ENCODE measurements at regions not wholly inside any gene's neighbourhood (a gene's known extent, or its start where the extent isn't known, plus 50 kb on each side); places are given as distances from the start of the nearest gene placed in this dataset.

- TF ChIP-seq E2F4 (CRISPR knock-in tag; IDR thresholded peaks at IDR 0.05; ENCODE audit: borderline replicate concordance, low read depth) (no peak), TCF7 (CRISPR knock-in tag; IDR thresholded peaks at IDR 0.05; ENCODE audit: low read depth) (no peak), AFF4 (CRISPR knock-in tag; IDR thresholded peaks at IDR 0.05; ENCODE audit: borderline replicate concordance) (no peak)
These were observed 125.5 kb downstream of the ADAMTS1 start (continued) for GRCh38 chr21:26719750-26720149.

GRCh38 chr21:26717146-26717739, 128.0 kb downstream of the ADAMTS1 start:
- Mint-ChIP-seq H3K36me3 (no peaks in the 10 kb centered on the region), H3K27me3 (ENCODE audit: low read depth) (peaks cover 3% of the 10 kb centered on the region; the same call in 1 of the 2 replicates), H3K27ac (no peak overlapping the region), H3K4me3 (no peak overlapping the region), H3K4me1 (peaks cover 9% of the 10 kb centered on the region), H3K9me3 (no peaks in the 10 kb centered on the region)
- TF ChIP-seq CTCF (IDR thresholded peaks at IDR 0.05) (peak; percentile 69), ZNF671 (CRISPR knock-in tag; IDR thresholded peaks at IDR 0.05) (no peak), CBFB (CRISPR knock-in tag; IDR thresholded peaks at IDR 0.05; ENCODE audit: low read depth) (no peak), CREB1 (CRISPR knock-in tag; IDR thresholded peaks at IDR 0.05) (no peak), ESRRA (CRISPR knock-in tag; IDR thresholded peaks at IDR 0.05; ENCODE audit: borderline replicate concordance) (no peak)
- no peak for ATAC-seq
- POLR2A ChIA-PET = no interaction called here
- CTCF ChIA-PET = interaction anchor here (0.7 to 1.8 kb wide), 8 partner anchors 9 to 915 kb away, joined by 3 to 10 read pairs (median 3); no protein-coding TSS in a partner anchor
- DNase-seq (ENCODE audit: low spot score) = no peak

- H3K4me1 Mint-ChIP-seq = peaks cover 11% of the 10 kb centered on the region
- H3K27ac Mint-ChIP-seq = no peak overlapping the region
- no peaks in the 10 kb centered on the region for H3K36me3 Mint-ChIP-seq
- DNase-seq (ENCODE audit: low spot score) (peak; percentile 65), ATAC-seq (peak; percentile 98)
- CTCF ChIA-PET = interaction anchor here (2.0 kb wide), 1 partner anchor 17 kb away, joined by 8 read pairs; no protein-coding TSS in a partner anchor
- H3K9me3 Mint-ChIP-seq = no peaks in the 10 kb centered on the region
- H3K4me3 Mint-ChIP-seq = no peak overlapping the region
- H3K27me3 Mint-ChIP-seq (ENCODE audit: low read depth) = peaks cover 3% of the 10 kb centered on the region; the same call in 1 of the 2 replicates
- POLR2A ChIA-PET = no interaction called here
- TF ChIP-seq TP53 (CRISPR knock-in tag; IDR thresholded peaks at IDR 0.05) (no peak), CTCF (IDR thresholded peaks at IDR 0.05) (peak; percentile 83)
These were observed 129.2 kb downstream of the ADAMTS1 start for GRCh38 chr21:26715878-26716506.
